Activated CD8-positive, alpha-beta memory T cell treated with anti-CD3 and anti-CD28 coated beads for 48 hours (primary cell): ENCODE measurements at regions not wholly inside any gene's neighbourhood (a gene's known extent, or its start where the extent isn't known, plus 50 kb on each side); places are given as distances from the start of the nearest gene placed in this dataset.
"Not testable (repeated sequence)": the region's sequence is repeated elsewhere in the genome, so short reads cannot be mapped to it uniquely, and the experiment has no call there.

Source experiments
- DNase-seq, 3 experiments: peaks; one replicate each; pipeline ENCODE4 v3.0.0-alpha.2; 2020; ENCODE audit warnings: low read depth in 2 of 3, low spot score in 2 of 3

DNA sequence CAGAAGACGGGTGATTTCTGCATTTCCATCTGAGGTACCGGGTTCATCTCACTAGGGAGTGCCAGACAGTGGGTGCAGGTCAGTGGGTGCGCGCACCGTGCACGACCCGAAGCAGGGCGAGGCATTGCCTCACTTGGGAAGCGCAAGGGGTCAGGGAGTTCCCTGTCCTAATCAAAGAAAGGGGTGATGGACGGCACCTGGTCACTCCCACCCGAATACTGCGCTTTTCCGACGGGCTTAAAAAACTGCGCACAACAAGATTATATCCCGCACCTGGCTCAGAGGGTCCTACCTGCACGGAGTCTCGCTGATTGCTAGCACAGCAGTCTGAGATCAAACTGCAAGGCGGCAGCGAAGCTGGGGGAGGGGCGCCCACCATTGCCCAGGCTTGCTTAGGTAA lies 1403.1 kb downstream of the REEP3 start:
- DNase-seq = not testable (repeated sequence)

DNA sequence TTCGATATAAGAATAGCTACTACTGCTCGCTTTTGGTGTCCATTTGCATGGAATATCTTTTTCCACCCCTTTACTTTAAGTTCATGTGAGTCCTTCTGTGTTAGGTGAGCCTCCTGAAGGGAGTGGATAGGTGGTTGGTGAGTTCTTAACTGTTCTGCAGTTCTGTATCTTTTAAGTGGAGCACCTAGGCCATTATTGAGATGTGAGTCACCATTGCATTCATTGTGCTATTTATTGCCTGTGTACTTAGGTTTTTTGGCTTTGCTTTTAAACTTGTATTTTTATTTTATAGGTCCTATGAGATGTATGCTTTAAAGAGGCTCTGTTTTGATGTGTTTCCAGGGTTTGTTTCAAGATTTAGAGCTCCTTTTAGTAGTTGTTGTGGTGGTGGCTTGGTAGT lies 1430.8 kb downstream of the REEP3 start:
- DNase-seq = no peak

DNA sequence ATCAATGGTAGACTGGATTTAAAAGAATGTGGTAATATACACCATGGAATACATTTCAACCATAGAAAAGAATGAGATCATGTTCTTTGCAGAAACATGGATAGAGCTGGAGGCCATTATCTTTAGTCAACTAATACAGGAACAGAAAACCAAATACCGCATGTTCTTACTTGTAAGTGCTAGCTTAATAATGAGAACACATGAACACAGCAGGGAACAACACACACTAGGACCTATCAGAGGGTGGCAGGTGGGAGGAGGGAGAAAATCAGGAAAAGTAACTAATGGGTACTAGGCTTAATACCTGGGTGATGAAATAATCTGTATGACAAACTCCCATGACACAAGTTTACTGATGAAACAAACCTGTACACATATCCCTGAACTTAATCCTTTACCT lies 1435.2 kb downstream of the REEP3 start:
- no peak for DNase-seq

DNA sequence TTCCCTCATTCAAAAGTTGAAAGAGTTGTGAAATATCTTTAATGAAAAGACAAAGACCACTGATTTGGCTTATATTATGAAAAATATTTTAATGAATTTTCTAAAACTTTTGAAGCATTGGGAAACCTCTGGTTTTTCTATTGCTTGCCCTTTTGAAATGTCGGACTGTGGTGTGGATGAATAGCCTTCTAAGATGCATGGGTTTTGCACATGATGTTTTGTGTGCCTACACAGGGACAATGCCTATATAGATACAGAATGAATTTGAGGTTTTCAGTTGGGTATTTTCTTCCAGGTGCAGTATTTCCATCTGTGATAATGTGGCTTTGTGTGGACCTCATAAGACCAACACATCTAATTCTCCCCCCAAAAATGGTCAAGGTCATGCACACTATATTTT lies 1437.9 kb downstream of the REEP3 start:
- no peak for DNase-seq

DNA sequence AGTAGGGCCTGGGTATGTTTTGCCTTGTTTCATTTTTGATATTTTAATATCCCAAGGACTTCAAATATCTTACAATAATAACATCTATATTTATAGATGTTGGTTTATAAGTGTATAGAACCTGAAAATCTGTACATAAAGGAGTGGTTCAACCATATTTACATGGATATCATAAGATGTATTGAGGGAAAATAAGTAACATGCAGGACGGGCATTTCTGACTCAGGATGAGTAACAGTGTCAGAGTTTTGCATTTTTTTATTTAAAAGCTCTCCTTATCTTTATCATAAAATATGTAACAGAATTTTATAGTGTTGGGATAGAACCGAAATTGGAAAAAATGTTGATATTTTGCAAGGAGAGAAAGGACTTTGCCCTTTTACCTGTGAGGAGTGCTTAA lies 1438.7 kb downstream of the REEP3 start:
- no peak for DNase-seq

DNA sequence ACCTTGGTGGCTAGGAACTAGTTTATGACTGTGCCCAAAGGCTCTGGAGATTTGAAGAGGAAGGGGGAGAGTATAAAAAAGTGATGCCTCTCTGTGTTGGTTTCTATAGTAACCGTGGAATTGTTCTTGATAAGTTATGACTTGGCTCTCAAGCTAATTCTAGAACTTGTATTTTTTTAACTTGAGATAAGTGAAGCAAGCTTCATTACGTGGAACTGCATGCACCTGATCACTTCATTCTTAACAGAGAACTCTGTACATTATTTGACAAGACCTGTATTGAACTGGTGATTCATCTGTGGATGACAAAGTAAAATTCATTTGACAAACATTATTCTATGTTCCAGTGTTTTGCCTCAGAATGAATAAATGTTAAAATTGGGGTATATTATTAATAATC lies 1452.2 kb downstream of the REEP3 start:
- no peak for DNase-seq

DNA sequence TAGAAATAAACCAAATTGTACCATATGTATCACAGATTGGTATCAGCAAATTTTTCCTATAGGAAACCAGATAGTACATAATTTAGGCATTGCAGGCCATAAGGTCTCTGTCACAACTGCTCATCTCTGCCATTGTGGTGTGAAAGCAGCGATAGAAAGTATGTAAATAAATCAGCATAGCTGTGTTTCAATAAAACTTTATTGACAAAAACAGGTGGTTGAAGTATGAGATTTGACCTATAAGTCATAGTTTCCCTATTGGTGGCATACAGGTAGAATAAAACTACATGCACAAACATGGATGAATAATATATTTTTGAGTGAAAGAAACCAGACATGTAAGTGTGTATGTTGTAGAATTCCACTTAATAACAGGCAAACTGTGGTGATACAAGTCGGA lies 1454.9 kb downstream of the REEP3 start:
- DNase-seq = no peak

DNA sequence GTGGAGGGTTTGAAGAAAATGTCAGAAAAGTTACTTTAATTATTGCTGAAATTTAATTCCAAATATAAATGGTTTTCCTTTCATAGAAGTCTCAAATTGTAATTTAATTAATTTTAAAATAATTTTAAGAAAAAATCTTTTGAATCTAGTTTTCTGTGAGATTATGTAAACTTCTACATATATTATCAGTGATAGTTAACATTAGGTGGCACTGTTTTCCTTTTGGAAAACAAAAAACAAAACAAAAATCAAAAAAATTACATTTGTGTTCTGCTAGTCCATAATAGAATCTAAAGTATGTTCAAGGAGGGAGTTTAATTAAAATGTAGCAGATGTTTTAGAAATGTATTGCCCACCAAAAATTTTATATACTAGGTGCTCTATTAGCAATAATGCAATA lies 1456.7 kb downstream of the REEP3 start:
- no peak for DNase-seq

DNA sequence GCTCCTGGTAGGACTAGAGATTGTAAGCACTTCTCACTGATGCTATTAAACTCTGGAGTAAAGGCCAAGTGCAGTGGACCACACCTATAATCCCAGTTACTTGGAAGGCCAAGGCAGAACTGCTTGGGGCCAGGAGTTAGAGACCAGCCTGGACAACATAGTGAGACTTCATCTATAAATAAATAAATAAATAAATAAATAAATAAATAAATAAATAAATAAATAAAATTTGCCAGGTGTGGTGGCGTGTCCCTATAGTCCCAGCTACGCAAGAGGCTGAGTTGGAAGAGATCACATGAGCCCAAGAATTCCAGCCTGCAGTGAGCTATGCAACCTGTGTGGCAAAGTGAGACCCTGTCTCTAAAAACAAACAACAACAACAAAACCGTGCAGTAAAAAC lies 1475.7 kb downstream of the REEP3 start:
- no peak for DNase-seq

DNA sequence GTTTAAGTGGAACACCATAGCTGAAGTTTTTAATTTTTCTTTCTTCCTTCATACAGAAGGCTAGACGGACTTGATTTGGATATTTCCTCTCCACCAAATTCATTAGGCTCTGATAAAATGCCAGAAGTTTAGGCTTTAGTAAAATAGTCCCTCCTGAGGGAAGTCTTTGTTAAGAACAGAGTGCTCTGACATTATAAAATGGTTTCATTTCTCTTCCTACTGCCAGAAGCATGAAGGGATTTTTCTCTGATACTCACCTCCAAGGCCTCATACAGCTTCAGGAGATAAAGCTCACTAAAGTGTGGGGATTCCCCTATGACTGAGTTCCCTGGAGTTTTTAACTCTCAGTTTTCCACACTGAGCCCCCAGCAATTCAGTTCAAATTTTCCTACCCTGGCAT lies 1489.6 kb downstream of the REEP3 start:
- no peak for DNase-seq

DNA sequence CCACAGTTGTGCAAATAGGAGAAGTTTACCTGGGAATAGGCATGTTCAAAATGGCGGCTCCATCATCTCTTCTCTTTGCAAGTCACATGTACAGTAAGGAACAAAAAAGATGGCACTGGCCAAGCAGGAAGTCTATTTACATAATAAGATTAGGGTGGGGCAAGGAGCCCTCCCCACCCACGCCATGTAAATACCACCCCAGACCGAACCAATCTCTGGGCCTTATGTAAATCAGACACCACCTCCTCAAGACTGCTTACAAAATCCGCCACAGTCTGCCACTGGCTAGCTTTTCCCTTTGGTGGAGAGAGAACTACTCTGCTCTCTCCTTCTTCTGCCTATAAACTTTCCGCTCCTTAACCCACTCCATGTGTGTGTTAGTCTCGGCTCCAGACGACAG lies 1496.3 kb downstream of the REEP3 start:
- no peak for DNase-seq

DNA sequence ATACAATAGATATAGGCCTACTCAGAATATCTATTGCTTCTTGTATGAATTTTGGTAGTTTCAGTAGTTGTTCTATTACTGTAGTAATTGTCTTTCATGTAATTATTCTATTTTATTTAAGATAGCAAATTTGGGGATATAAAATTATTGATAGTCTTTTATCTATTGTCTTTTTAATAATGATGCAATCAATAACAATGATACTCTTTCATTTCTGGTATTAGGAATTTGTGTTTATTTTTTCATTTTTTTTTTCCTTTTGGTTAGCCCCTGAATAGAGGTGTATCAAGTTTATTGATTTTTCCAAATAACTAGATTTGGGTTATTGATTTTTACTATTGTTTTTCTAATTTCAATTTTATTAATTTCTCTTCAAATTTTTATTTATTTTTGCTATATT lies 1503.7 kb downstream of the REEP3 start:
- no peak for DNase-seq

DNA sequence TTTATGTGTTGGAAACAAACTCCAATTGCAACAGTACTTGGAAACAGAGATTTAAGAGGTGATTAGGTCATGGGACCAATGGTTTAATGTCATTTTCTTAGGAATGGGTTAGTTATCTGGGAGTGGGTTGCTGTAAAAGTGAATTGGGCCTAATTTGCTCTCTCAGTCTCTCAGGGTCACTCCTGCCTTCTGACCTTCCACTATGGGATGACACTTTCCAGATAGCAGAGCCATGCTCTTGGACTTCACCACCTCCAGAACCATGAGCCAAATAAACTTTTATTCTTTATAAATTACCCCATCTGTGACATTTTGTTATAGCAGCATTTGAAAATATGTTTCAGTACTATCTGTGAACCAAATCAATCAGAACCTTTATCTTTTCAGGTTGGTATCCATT lies 1509.1 kb downstream of the REEP3 start:
- no peak for DNase-seq

DNA sequence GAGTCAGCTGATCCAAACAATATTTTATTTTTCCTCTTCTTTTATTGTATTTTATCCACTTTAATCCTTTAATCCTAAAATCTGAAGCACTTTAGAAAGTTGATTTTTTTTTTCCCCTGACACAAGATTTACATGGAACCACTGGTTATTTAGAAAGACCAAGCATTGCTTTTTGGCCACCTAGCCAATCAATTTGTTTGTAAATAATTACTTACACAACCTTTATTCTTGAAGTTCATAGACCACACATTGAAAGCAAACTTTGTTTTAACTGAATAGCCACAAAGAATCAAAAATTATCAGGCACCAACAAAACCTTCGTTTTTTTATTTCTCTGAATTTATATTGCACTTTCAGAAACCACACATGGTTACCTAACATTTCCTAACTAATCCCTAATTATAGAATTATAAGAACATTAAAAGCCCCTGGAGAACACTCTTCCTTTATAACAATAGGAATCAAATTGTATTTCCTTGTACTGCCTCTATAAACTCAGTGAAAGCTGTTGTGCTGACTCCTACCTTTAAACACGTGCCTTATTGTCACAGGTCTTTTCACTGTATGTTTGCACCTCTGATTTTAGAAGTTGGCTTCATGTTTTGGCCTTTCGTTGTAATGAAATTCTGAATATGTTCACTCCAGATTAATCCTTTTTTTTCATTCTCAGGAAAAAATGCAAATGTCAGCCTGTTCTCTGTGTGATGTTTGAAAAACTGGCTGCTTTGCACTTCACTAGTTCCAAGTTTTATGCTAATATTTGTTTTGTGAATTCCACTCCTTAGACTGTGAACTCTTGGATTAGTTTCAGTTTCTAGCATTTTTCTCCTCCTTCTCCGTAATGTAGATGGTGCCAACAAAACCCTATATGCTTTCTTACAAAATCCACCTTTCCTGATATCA lies 1511.9 kb downstream of the REEP3 start:
- DNase-seq = no peak

DNA sequence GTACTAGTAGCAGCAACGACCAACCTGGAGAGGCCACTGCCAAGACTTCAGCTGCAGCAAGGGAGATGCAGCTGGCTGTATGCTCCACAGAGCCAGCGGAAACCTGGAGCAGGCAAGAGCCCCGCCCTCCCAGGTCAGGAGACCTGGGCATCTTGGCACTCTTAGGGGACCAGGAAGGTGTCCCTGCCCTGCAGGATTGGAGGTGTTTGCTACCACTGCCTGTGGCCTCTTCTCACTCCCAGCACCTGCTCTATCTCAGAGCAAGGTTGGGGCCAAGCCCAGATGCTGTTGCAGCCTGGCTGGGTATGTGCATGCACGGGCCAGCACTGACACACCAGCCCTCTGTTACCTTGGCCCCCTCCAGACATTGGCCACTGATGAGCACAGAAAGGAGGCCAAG lies 1512.8 kb downstream of the REEP3 start:
- DNase-seq = no peak

DNA sequence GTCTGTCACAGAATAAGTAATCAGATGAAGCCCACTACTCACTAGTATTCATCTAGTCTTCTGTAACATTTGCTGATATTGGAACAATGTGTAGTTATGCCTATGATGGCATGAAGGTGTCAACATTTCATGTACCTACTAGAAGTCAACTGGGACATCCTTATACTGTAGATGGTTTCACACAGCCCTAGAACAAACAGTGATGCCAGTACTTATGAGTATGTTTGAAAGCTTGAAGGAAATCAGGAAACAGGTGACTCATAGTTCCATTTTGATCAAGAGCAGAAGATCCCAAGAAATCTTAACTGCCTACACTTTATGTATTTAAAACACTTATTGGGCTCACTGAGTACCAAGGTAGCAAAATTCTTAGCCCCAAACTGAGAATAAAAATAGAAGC lies 1519.6 kb downstream of the REEP3 start:
- no peak for DNase-seq

DNA sequence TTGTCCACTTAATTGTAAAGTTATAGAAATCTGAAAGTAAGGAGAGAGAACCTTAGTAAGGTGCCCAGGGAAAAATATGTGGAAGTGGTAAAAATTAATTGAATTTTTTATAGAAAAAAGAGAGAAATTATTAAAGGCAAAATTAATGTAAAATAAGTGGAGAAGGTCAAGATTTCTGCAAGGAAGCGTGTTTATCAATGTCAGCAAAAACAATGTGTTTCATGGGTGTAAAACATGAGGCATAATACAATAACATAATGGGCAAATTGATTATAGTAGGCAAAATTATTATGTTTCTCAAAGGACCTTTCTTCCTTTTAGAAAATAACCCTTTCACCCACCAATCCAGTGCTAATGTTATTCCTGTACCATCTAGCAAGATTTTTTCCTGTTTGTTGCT lies 1520.1 kb downstream of the REEP3 start:
- DNase-seq = no peak

DNA sequence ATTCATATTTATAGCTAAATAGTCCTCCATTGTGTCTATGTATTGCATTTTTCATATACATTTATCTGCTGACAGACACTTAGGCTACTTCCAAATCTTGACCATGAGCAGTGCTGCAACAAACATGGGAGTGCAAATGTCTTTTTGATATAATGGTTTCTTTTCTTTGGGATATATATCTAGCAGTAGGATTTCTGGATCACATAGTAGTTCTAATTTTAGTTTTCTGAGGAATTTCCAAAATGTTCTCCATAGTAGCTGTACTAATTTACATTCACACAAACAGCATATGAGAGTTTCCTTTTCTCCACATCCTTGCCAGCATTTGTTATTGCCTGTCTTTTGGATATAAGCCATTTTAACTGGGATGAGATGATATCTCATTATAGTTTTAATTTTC lies 1521.3 kb downstream of the REEP3 start:
- DNase-seq = no peak

DNA sequence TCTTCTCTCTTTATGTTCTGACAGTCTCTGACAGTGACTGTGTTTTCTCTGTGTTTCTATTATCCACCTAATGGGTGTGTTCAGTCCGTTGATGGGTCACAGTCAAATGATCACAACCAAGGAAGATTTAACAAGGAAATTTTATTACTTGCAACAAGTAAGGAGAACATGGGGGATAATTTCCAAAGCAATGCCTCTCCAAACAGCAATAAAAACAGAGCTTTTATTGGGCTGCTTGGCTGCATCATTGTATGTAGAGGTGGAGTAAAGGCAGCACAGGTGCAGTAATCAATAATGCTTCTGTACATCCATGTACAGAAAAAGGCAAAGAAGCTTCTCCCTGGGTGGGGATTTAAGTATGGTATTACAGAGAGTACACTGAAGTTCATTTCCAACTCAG lies 1525.6 kb downstream of the REEP3 start:
- DNase-seq = no peak

DNA sequence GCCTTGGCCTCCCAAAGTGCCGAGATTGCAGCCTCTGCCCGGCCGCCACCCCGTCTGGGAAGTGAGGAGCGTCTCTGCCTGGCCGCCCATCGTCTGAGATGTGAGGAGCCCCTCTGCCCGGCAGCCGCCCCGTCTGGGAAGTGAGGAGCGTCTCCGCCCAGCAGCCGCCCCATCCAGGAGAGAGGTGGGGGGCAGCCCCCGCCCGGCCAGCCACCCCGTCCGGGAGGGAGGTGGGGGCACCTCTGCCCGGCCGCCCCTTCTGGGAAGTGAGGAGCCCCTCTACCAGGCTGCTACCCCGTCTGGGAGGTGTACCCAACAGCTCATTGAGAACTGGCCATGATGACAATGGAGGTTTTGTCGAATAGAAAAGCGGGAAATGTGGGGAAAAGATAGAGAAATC lies 1530.9 kb downstream of the REEP3 start:
- not testable (repeated sequence) for DNase-seq

DNA sequence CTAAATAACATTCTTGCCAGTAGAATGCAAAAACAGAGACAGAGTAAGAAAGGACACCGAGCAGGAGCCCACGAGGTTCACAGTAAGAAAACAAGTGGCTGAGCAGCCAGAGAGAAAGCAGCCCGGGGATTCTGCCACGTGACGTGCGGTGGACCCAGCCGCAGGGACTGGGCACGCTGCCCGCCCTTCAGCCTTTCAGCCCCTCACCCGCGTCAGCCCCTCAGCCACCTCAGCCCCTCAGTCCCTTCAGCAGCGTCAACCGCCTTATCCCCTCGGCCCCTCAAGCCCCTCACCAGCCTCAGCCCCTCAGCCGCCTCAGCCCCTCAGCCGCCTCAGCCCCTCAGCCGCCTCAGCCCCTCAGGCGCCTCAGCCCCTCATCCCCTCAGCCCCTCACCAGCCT lies 1532.2 kb downstream of the REEP3 start:
- DNase-seq = not testable (repeated sequence)

DNA sequence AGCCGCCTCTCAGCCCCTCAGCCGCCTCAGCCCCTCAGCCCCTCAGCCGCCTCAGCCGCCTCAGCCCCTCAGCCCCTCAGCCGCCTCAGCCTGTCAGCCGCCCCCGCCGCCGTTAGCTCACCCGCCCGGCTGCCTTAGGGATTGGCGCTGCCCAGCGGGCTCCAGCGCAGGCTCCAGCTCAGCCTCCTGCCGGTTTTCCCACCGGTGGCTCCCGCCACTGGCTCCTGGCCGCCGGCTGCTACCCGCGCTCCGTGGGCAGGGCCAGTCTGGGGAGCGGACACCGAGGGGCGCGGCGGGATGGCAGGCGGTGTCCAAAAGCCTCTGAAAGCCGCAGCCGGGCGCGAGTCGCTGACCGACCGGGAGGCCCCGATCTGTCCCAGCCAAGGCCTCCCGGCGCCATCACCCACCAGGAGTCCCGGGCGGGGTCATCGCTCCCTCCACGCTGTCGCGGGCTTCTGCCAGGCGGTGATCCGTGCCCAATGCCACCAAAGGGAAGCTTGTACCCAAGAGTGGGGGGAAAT lies 1532.7 kb downstream of the REEP3 start:
- DNase-seq = not testable (repeated sequence)

DNA sequence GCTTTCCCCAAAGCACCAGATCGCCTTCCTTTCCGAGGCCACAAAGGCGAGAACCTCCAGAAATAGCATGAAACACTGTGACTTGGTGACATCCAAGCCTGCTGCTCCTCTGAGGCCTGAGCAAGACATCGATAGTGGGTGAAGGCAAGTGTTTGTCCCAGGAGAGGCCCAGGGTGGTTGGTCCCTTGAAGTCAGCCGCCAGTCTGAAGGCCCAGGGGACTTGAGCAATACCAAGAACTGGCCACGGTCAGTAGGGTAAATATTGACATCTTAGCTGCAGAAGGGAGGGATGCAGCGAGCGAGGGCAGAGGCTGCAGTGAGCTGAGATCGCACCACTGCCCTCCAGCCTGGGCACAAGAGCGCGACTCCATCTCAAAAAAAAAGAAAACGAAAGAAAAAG lies 1533.5 kb downstream of the REEP3 start:
- DNase-seq = not testable (repeated sequence)
